ENCODE measurements at regions not wholly inside any gene's neighbourhood (a gene's known extent, or its start where the extent isn't known, plus 50 kb on each side); places are given as distances from the start of the nearest gene placed in this dataset.

GRCh38 chr2:241924069-241924908 lies 54.8 kb downstream of the RTP5 start:
- DNase-seq (ENCODE audit: low spot score): no peak

- no peak for DNase-seq (ENCODE audit: low spot score)
Observed at GRCh38 chr2:241924909-241925250, 55.4 kb downstream of the RTP5 start.

DNA sequence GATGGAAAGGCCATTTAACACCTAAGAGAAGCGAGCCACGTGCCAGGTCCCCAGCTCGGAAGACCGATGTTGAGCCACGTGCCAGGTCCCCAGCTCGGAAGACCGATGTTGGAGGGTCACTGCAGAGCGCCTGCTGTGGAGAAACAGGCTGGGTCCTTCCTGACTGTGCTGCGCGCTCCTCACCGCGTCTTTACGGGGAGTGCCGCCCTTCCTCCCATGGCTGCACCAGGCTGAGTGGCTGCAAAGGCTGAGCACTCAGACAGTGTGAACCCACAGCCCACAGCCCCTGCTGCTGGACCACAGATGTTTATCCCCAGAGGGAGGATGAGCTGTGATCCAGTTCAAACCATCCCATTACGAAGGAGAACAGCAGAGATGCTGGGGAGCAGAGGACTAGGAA lies 55.7 kb downstream of the RTP5 start:
- no peak for DNase-seq (ENCODE audit: low spot score)

GRCh38 chr2:241925821-241926441 lies 56.4 kb downstream of the RTP5 start:
- no peak for DNase-seq (ENCODE audit: low spot score)

- no peak for DNase-seq (ENCODE audit: low spot score)
Observed at GRCh38 chr2:241926541-241927311, 57.2 kb downstream of the RTP5 start.

DNA sequence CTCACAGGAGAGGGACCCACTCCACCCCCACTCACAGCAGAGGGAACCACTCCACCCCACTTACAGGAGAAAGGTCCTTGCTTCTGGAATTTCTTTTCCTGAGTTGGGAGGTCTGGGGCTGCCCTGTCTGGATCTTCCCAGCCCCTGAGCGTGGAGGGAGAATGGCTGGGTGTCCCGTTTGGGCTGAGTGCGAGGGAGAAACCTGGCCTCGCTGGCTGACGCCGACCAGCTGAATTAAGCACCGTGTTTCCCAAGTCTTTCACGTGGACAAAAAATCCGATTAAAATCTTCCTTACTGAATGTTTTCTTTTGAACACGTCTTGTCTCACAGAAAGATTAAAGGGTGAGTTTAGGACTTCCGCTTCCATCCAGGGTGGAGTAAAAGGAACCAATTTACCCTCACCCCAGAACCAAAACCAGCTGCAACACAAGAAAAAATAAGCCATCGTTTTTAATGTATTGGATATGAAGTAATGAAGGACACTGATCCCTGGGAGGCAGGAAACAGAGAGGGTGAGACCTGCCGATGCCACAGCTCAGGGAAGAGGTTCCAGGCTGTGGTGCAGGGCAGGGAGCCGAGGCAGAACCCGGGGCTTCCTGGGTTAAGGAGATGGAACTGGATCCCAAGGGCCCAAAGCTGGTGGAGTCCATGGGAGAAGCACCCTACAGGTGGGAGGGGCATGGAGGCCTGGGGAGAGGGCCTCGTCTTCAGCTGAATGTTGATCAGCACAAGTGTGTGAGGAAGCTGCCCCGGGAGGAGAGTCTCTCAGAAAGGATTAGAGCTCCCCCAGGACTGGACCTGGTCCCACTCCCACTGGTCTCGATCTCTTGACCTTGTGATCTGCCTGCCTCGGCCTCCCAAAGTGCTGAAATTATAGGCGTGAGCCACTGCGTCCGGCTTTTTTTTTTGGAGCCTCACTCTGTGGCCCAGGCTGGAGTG lies 60.3 kb downstream of the RTP5 start:
- no peak for DNase-seq (ENCODE audit: low spot score)

GRCh38 chr2:241931084-241931975 lies 61.8 kb downstream of the RTP5 start:
- no peak for DNase-seq (ENCODE audit: low spot score)

GRCh38 chr2:241931976-241932898 lies 62.7 kb downstream of the RTP5 start:
- DNase-seq (ENCODE audit: low spot score): no peak

GRCh38 chr2:241932899-241933178 lies 63.3 kb downstream of the RTP5 start:
- no peak for DNase-seq (ENCODE audit: low spot score)

- DNase-seq (ENCODE audit: low spot score): peak; percentile 39
Observed at GRCh38 chr2:241933179-241933911, 63.8 kb downstream of the RTP5 start.

GRCh38 chr2:241935314-241935713 lies 65.8 kb downstream of the RTP5 start:
- DNase-seq (ENCODE audit: low spot score): no peak

DNA sequence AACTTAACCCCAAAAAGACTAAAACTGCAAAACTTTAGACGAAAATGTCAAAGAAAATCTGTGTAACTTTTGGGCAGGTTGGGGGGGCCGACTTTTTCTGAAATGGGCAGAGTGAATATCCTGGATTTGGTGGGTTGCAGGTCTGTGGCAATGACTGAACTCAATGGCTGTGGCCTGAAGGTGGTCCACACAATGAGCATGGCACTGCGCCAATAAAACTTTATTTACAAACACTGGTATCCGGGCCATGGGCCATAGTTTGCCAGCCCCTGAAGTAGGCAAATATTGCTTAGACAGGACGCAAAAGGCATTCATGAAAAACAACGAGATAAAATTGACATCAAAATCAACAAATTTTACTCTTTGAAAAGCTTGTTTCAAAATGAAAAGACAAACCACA lies 66.2 kb downstream of the RTP5 start:
- no peak for DNase-seq (ENCODE audit: low spot score)

DNA sequence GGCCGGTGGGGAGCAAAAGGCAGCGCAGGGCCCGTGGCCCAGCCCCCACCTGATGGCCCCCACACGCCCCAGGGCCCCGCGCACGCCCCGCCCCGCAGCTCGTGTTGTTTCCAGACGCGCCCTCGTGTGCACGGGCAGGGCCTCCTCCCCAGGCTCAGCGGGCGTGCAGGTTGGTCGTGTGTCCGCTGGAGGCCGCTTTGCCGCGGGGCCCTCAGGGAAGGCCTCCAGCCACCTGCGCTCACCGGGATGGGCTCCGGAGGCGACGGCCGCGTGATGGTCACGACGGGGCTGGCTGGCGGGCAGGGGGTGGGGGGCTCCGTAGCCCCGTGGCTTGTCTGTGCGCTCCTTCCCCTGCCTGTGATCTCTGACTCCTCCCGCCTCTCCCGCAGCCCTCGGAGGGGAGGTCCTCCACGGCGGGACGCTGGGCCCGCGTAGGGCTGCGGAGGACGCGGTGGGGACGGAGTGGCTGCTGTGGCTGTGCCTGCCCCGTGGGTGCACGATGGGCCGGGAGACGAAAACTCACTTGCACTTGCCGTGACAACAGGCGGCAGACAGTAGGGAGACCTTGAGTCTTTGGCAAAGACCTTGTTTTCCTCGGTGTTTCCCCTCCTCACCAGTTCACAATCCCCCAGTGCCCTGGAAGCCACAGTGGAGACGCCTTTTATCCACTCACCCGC lies 67.1 kb downstream of the RTP5 start:
- DNase-seq (ENCODE audit: low spot score): no peak

DNA sequence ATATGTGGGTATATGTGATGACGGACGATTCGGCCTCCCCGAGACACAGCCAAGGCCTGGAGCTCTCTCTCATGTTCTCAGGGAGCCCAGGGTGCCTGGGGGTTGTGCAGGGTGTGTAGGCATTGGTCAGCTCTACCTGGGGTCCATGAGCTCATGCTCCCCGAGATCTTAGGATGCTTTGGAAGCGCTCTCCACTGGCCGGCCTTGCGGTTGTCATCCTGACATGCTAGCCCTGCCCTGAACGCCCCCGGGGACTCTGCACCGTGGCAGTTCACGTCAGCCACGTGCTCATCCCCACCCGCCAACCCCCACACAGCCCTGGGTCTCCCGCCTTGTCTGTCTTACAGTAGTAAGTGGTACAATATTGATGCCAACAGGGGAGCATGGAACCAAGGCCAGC lies 67.8 kb downstream of the RTP5 start:
- no peak for DNase-seq (ENCODE audit: low spot score)

DNA sequence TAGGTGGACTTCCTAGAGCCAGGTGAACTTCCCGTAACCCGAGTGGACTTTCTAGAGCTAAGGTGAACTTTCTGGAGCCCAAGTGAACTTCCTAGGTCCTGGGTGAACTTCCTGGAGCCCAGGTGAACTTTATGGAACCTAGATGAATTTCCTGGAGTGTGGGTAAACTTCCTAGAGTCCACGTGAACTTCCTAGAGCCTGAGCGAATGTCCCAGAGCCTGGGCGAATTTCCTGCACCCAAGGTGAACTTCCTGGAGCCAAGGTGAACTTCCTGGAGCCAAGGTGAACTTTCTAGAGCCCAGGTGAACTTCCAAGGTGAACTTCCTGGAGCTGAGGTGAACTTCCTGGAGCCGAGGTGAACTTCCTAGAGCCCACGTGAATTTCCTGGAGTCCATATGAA lies 70.0 kb downstream of the RTP5 start:
- no peak for DNase-seq (ENCODE audit: low spot score)

DNA sequence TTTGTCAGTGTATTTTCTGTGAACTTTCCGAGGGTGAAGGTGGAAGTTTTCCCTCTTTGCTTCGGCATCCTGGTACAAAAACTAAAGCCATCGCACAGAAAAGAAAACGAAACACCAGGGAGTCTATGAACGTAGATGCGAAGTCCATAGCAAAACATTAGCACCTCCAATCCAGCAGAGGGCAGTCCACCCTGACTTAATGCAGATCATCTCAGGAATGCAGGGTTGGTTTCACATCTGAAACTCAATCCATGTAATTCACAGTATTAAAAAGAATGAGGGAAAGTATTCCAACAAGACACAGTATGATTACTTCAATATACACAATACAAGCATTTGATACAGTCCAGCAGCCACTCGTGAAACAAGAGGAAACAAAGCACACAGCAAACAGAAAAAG lies 70.8 kb downstream of the RTP5 start:
- DNase-seq (ENCODE audit: low spot score): peak; percentile 34

DNA sequence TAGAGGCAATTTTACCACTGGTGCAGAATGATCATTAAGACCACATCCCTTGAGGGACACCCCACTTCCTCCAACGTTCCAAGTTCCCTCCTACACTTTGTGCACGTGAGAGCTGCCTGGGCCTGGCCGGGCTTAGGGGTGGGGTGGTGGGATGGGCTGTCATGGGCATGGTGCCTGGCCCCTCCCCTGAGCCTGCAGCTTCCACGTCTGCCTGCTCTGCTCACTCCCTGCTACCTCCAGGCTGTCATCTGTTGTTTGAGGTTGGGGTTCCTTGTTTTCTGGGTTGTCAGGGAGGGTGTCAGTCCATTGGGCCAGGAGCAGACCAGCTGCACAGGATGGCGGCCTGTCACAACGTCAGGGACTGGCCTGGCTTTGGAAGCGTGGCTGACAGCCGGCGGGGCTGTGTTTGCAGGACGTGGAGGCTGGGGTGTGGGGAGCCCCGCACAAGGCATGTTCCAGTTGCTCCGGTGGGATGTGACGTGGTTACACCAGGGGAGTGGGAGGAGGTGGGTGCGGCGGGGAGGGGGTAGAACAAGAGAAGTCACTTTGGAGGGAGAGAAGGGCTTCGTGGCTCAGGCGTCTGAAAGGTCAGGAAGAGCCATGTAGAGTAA lies 72.3 kb downstream of the RTP5 start:
- no peak for DNase-seq (ENCODE audit: low spot score)

Data from H4 (cell line).